ENCODE measurements at regions not wholly inside any gene's neighbourhood (a gene's known extent, or its start where the extent isn't known, plus 50 kb on each side); places are given as distances from the start of the nearest gene placed in this dataset.

DNA sequence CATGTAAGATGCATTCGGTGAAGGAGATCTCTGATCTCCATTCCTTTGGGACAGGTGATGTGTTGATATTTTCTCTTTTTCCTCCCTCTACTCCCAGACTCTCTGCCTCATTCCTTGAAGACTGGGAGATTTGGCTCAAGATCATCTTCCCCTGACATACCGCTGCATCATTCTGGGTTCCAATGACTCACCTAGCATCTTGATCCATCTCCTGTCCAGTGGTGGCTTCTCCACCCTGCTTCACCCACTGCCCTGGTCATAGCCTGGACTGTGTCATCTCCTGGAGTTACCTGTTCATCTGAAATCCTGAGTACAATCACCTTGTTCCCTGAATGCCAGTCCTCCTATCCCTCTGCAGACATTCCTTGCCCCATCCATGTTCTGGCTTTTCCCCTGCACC is 57.4 kb upstream of the TRAK1 start:
- TF ChIP-seq, protein P1, sequence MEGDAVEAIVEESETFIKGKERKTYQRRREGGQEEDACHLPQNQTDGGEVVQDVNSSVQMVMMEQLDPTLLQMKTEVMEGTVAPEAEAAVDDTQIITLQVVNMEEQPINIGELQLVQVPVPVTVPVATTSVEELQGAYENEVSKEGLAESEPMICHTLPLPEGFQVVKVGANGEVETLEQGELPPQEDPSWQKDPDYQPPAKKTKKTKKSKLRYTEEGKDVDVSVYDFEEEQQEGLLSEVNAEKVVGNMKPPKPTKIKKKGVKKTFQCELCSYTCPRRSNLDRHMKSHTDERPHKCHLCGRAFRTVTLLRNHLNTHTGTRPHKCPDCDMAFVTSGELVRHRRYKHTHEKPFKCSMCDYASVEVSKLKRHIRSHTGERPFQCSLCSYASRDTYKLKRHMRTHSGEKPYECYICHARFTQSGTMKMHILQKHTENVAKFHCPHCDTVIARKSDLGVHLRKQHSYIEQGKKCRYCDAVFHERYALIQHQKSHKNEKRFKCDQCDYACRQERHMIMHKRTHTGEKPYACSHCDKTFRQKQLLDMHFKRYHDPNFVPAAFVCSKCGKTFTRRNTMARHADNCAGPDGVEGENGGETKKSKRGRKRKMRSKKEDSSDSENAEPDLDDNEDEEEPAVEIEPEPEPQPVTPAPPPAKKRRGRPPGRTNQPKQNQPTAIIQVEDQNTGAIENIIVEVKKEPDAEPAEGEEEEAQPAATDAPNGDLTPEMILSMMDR (conservative IDR thresholded peaks at IDR 0.05 in 1 of 2, IDR thresholded peaks at IDR 0.05 in 1 of 2; ENCODE audit: low read depth in 1 of 2, low read length in 2 of 2): no peak
- TF ChIP-seq EZH2 (IDR thresholded peaks at IDR 0.05; ENCODE audit: low read length, missing control alignments): no peak
